Fibroblast of mammary gland (primary cell): ENCODE measurements at regions not wholly inside any gene's neighbourhood (a gene's known extent, or its start where the extent isn't known, plus 50 kb on each side); places are given as distances from the start of the nearest gene placed in this dataset.
A peak's percentile ranks its signal among the peaks of the same experiment; 100 is the strongest.

Experiments used
- DNase-seq: peaks from one replicate; pipeline ENCODE4 v3.0.0-alpha.2; 2010; ENCODE audit warnings: low read depth
- H3K4me3 ChIP-seq: 2 replicates; pipeline ENCODE4 v1.5.1; 2011; ENCODE audit warnings: low read depth, mild to moderate bottlenecking, low read length, moderate library complexity; ENCODE audit not compliant: control insufficient read depth
- CTCF ChIP-seq: conservative IDR thresholded peaks from 2 replicates; pipeline ENCODE4 v1.5.1; 2011; ENCODE audit warnings: low read depth, low read length, inconsistent platforms; ENCODE audit not compliant: control insufficient read depth, insufficient read depth

GRCh38 chr1:81307786-81308185 is 492.9 kb upstream of the ADGRL2 start:
- H3K4me3 ChIP-seq: no peak overlapping the region
- no peak for TF ChIP-seq CTCF

GRCh38 chr1:81305997-81306452 is 494.7 kb upstream of the ADGRL2 start:
- peak; percentile 41 for TF ChIP-seq CTCF
- peak overlapping the region; percentile 47 for H3K4me3 ChIP-seq
- DNase-seq: peak; percentile 68

More at GRCh38 chr1:81307786-81308185, 492.9 kb upstream of the ADGRL2 start:
- DNase-seq: no peak

GRCh38 chr1:81304187-81304586 is 496.5 kb upstream of the ADGRL2 start:
- no peak for TF ChIP-seq CTCF
- DNase-seq: peak; percentile 66
- H3K4me3 ChIP-seq: no peak overlapping the region

GRCh38 chr1:81299892-81300291 is 500.8 kb upstream of the ADGRL2 start:
- DNase-seq: no peak
- TF ChIP-seq CTCF: no peak

GRCh38 chr1:81298266-81298665 is 502.5 kb upstream of the ADGRL2 start:
- no peak for TF ChIP-seq CTCF
- no peak overlapping the region for H3K4me3 ChIP-seq
- no peak for DNase-seq

More at GRCh38 chr1:81299892-81300291, 500.8 kb upstream of the ADGRL2 start:
- H3K4me3 ChIP-seq: no peak overlapping the region

- no peak for DNase-seq
- TF ChIP-seq CTCF: no peak
- H3K4me3 ChIP-seq: no peak overlapping the region
Measured at GRCh38 chr1:81296601-81297000, 504.1 kb upstream of the ADGRL2 start.

GRCh38 chr1:81290326-81290725 is 510.4 kb upstream of the ADGRL2 start:
- TF ChIP-seq CTCF: no peak
- no peak overlapping the region for H3K4me3 ChIP-seq
- no peak for DNase-seq
